ENCODE measurements at regions not wholly inside any gene's neighbourhood (a gene's known extent, or its start where the extent isn't known, plus 50 kb on each side); places are given as distances from the start of the nearest gene placed in this dataset.

- WGBS, 2 donors (ENCODE audit: low coverage in 1 of 2): 65% methylated on average over 2 of the region's 4 CpGs; no CpG with 5 or more reads in 1 of the 2 donors
- Histone ChIP-seq H3K9me3 (no peaks in the 10 kb centered on the region), H3K27ac (no peak overlapping the region), H3K36me3 (no peaks in the 10 kb centered on the region), H3K4me1 (no peaks in the 10 kb centered on the region), H3K27me3 (no peaks in the 10 kb centered on the region), H3K4me3 (no peak overlapping the region)
- no peak for TF ChIP-seq POLR2A (IDR thresholded peaks at IDR 0.05)
- no peak for TF ChIP-seq CTCF (IDR thresholded peaks at IDR 0.05)
- no peak for TF ChIP-seq POLR2AphosphoS5 (IDR thresholded peaks at IDR 0.05)
- no peak for TF ChIP-seq EP300 (IDR thresholded peaks at IDR 0.05)
- no peak for ATAC-seq
These were observed 503.1 kb upstream of the LCORL start for GRCh38 chr4:18524667-18525066.

GRCh38 chr4:18518098-18518497, 496.5 kb upstream of the LCORL start:
- Histone ChIP-seq H3K4me1 (no peaks in the 10 kb centered on the region), H3K27me3 (no peaks in the 10 kb centered on the region), H3K27ac (no peak overlapping the region), H3K36me3 (no peaks in the 10 kb centered on the region), H3K4me3 (no peak overlapping the region), H3K9me3 (no peaks in the 10 kb centered on the region)
- WGBS, 2 donors (ENCODE audit: low coverage in 1 of 2): 6 to 10% methylated on average over 3 of the region's 3 CpGs
- TF ChIP-seq POLR2AphosphoS5 (IDR thresholded peaks at IDR 0.05) (no peak), CTCF (IDR thresholded peaks at IDR 0.05) (no peak), EP300 (IDR thresholded peaks at IDR 0.05) (no peak), POLR2A (IDR thresholded peaks at IDR 0.05) (no peak)
- ATAC-seq: no peak

GRCh38 chr4:18513861-18514260, 492.3 kb upstream of the LCORL start:
- no peaks in the 10 kb centered on the region for H3K36me3 ChIP-seq
- no peaks in the 10 kb centered on the region for H3K9me3 ChIP-seq
- no peak overlapping the region for H3K27ac ChIP-seq
- H3K4me3 ChIP-seq: no peak overlapping the region
- H3K27me3 ChIP-seq: no peaks in the 10 kb centered on the region
- no peak for ATAC-seq
- TF ChIP-seq CTCF (IDR thresholded peaks at IDR 0.05): no peak
- TF ChIP-seq POLR2AphosphoS5 (IDR thresholded peaks at IDR 0.05): no peak
- no peak for TF ChIP-seq EP300 (IDR thresholded peaks at IDR 0.05)
- TF ChIP-seq POLR2A (IDR thresholded peaks at IDR 0.05): no peak
- H3K4me1 ChIP-seq: no peaks in the 10 kb centered on the region

- Histone ChIP-seq H3K4me1 (no peaks in the 10 kb centered on the region), H3K27ac (no peak overlapping the region), H3K27me3 (no peaks in the 10 kb centered on the region), H3K9me3 (no peaks in the 10 kb centered on the region), H3K36me3 (no peaks in the 10 kb centered on the region), H3K4me3 (no peak overlapping the region)
- TF ChIP-seq EP300 (IDR thresholded peaks at IDR 0.05): no peak
- TF ChIP-seq POLR2A (IDR thresholded peaks at IDR 0.05): no peak
- TF ChIP-seq CTCF (IDR thresholded peaks at IDR 0.05): no peak
- TF ChIP-seq POLR2AphosphoS5 (IDR thresholded peaks at IDR 0.05): no peak
- ATAC-seq: no peak
These were observed 491.2 kb upstream of the LCORL start for GRCh38 chr4:18512718-18513117.

GRCh38 chr4:18511727-18512126, 490.2 kb upstream of the LCORL start:
- Histone ChIP-seq H3K4me3 (no peak overlapping the region), H3K9me3 (no peaks in the 10 kb centered on the region), H3K36me3 (no peaks in the 10 kb centered on the region), H3K4me1 (no peaks in the 10 kb centered on the region), H3K27ac (no peak overlapping the region), H3K27me3 (no peaks in the 10 kb centered on the region)
- TF ChIP-seq CTCF (IDR thresholded peaks at IDR 0.05) (no peak), EP300 (IDR thresholded peaks at IDR 0.05) (no peak), POLR2AphosphoS5 (IDR thresholded peaks at IDR 0.05) (no peak), POLR2A (IDR thresholded peaks at IDR 0.05) (no peak)
- ATAC-seq: no peak
